Peyer's patch (tissue), 4 donors: ENCODE measurements at regions not wholly inside any gene's neighbourhood (a gene's known extent, or its start where the extent isn't known, plus 50 kb on each side); places are given as distances from the start of the nearest gene placed in this dataset.

Source experiments
- DNase-seq, 3 donors: peaks; one replicate each; pipeline ENCODE4 v3.0.0-alpha.2; 2017 to 2019
- H3K27ac ChIP-seq, 4 donors: fragments of 200-600 bp; sonication (generic); one replicate each; pipeline ENCODE4 v1.5.1; 2016 to 2019
- H3K27me3 ChIP-seq, 2 donors: fragments of 200-600 bp; sonication (generic); one replicate each; pipeline ENCODE4 v1.5.1; 2019
- H3K36me3 ChIP-seq, 3 donors: fragments of 200-600 bp; sonication (generic); one replicate each; pipeline ENCODE4 v1.5.1; 2016 to 2019
- H3K4me1 ChIP-seq, 4 donors: fragments of 200-600 bp; sonication (generic); one replicate each; pipeline ENCODE4 v1.5.1; 2016 to 2019
- H3K4me3 ChIP-seq, 4 donors: fragments of 200-600 bp; sonication (generic); 1 replicate in 3 of 4; 2 replicates in 1 of 4; pipeline ENCODE4 v1.5.1; 2016 to 2019; ENCODE audit warnings: mild to moderate bottlenecking in 1 of 4
- H3K9me3 ChIP-seq, 4 donors: fragments of 200-600 bp; sonication (generic); one replicate each; pipeline ENCODE4 v1.5.1; 2016 to 2019; ENCODE audit warnings: mild to moderate bottlenecking in 1 of 4
- CTCF ChIP-seq, 6 experiments: fragments of 450-650 bp in 4 of 6; fragments of 200-600 bp in 2 of 6; sonication (generic) in 1 of 6; IDR thresholded peaks; one replicate each; pipeline ENCODE4 v1.5.1; 2017 to 2019; ENCODE audit warnings: antibody characterized with exemption in 6 of 6, mild to moderate bottlenecking in 3 of 6, moderate library complexity in 1 of 6
- POLR2A ChIP-seq, 2 donors: fragments of 450-650 bp; IDR thresholded peaks; one replicate each; pipeline ENCODE4 v1.5.1; 2017; ENCODE audit warnings: antibody characterized with exemption in 2 of 2, mild to moderate bottlenecking in 2 of 2, moderate library complexity in 2 of 2

- Histone ChIP-seq H3K36me3 (no peaks in the 10 kb centered on the region), H3K27me3 (no peaks in the 10 kb centered on the region), H3K4me3 (no peak overlapping the region), H3K27ac (no peak overlapping the region), H3K9me3 (no peaks in the 10 kb centered on the region), H3K4me1 (no peaks in the 10 kb centered on the region)
- no peak for DNase-seq
- TF ChIP-seq CTCF (IDR thresholded peaks at IDR 0.05) (no peak), POLR2A (IDR thresholded peaks at IDR 0.05) (no peak)
Measured at GRCh38 chr7:35518767-35519166, 176.2 kb downstream of the HERPUD2 start.

GRCh38 chr7:35516498-35516897 is 178.4 kb downstream of the HERPUD2 start:
- TF ChIP-seq POLR2A (IDR thresholded peaks at IDR 0.05) = no peak
- TF ChIP-seq CTCF (IDR thresholded peaks at IDR 0.05) = no peak
- Histone ChIP-seq H3K27ac (no peak overlapping the region), H3K36me3 (no peaks in the 10 kb centered on the region), H3K9me3 (no peaks in the 10 kb centered on the region), H3K4me1 (no peaks in the 10 kb centered on the region), H3K4me3 (no peak overlapping the region), H3K27me3 (no peaks in the 10 kb centered on the region)
- DNase-seq = no peak

GRCh38 chr7:35513828-35514227 is 181.1 kb downstream of the HERPUD2 start:
- TF ChIP-seq POLR2A (IDR thresholded peaks at IDR 0.05) = no peak
- no peak for TF ChIP-seq CTCF (IDR thresholded peaks at IDR 0.05)
- Histone ChIP-seq H3K27ac (no peak overlapping the region), H3K9me3 (no peaks in the 10 kb centered on the region), H3K4me1 (no peaks in the 10 kb centered on the region), H3K36me3 (no peaks in the 10 kb centered on the region), H3K27me3 (no peaks in the 10 kb centered on the region), H3K4me3 (no peak overlapping the region)
- DNase-seq = no peak

- Histone ChIP-seq H3K36me3 (no peaks in the 10 kb centered on the region), H3K9me3 (no peaks in the 10 kb centered on the region), H3K4me1 (no peaks in the 10 kb centered on the region), H3K27ac (no peak overlapping the region), H3K4me3 (no peak overlapping the region), H3K27me3 (no peaks in the 10 kb centered on the region)
- TF ChIP-seq CTCF (IDR thresholded peaks at IDR 0.05) (no peak), POLR2A (IDR thresholded peaks at IDR 0.05) (no peak)
- no peak for DNase-seq
Measured at GRCh38 chr7:35513195-35513594, 181.7 kb downstream of the HERPUD2 start.

- H3K4me3 ChIP-seq = no peak overlapping the region
- no peaks in the 10 kb centered on the region for H3K27me3 ChIP-seq
- TF ChIP-seq CTCF (IDR thresholded peaks at IDR 0.05) = no peak
- TF ChIP-seq POLR2A (IDR thresholded peaks at IDR 0.05) = no peak
- no peak overlapping the region for H3K27ac ChIP-seq
- no peak for DNase-seq
- H3K9me3 ChIP-seq = no peaks in the 10 kb centered on the region
- H3K4me1 ChIP-seq = no peaks in the 10 kb centered on the region
- no peaks in the 10 kb centered on the region for H3K36me3 ChIP-seq
Measured at GRCh38 chr7:35512716-35513115, 182.2 kb downstream of the HERPUD2 start.
